H9 (cell line): ENCODE measurements at regions not wholly inside any gene's neighbourhood (a gene's known extent, or its start where the extent isn't known, plus 50 kb on each side); places are given as distances from the start of the nearest gene placed in this dataset.
A peak's percentile ranks its signal among the peaks of the same experiment; 100 is the strongest.

Experiments used
- DNase-seq: peaks from one replicate; pipeline ENCODE4 v3.0.0-alpha.2; 2017
- H2AFZ ChIP-seq: one replicate; pipeline ENCODE4 v1.6.1; 2013; ENCODE audit warnings: mild to moderate bottlenecking, low read length, control low read depth, moderate library complexity
- H2AK5ac ChIP-seq: 2 replicates; pipeline ENCODE4 v1.6.1; 2013; ENCODE audit warnings: low read length, control low read depth, mixed read lengths; ENCODE audit not compliant: insufficient read length
- H2BK120ac ChIP-seq: one replicate; pipeline ENCODE4 v1.6.1; 2013; ENCODE audit warnings: low read depth, mild to moderate bottlenecking, low read length, control low read depth, inconsistent platforms; ENCODE audit not compliant: poor library complexity, severe bottlenecking
- H2BK12ac ChIP-seq: 2 replicates; pipeline ENCODE4 v1.6.1; 2013; ENCODE audit warnings: low read length, control low read depth, mixed read lengths, low read depth; ENCODE audit not compliant: insufficient read length
- H2BK15ac ChIP-seq: 2 replicates; pipeline ENCODE4 v1.6.1; 2013; ENCODE audit warnings: low read depth, low read length, control low read depth
- H2BK20ac ChIP-seq: one replicate; pipeline ENCODE4 v1.6.1; 2013; ENCODE audit warnings: low read depth, mild to moderate bottlenecking, low read length, control low read depth, inconsistent platforms; ENCODE audit not compliant: poor library complexity, severe bottlenecking
- H2BK5ac ChIP-seq: 2 replicates; pipeline ENCODE4 v1.6.1; 2013; ENCODE audit warnings: low read length, control low read depth, mixed read lengths; ENCODE audit not compliant: insufficient read length
- H3K14ac ChIP-seq: 2 replicates; pipeline ENCODE4 v1.6.1; 2013; ENCODE audit warnings: low read length, control low read depth; ENCODE audit not compliant: insufficient read depth
- H3K18ac ChIP-seq: 2 replicates; pipeline ENCODE4 v1.6.1; 2013; ENCODE audit warnings: low read depth, mild to moderate bottlenecking, mixed read lengths, low read length, control low read depth; ENCODE audit not compliant: insufficient read length
- H3K23ac ChIP-seq: 2 replicates; pipeline ENCODE4 v1.6.1; 2013; ENCODE audit warnings: low read length, control low read depth, mixed read lengths, low read depth; ENCODE audit not compliant: insufficient read length
- H3K23me2 ChIP-seq: 2 replicates; pipeline ENCODE4 v1.6.1; 2013; ENCODE audit warnings: low read depth, mild to moderate bottlenecking, mixed read lengths, low read length, control low read depth; ENCODE audit not compliant: insufficient read length, poor library complexity, severe bottlenecking
- H3K27ac ChIP-seq: 2 replicates; pipeline ENCODE4 v1.5.1; 2013; ENCODE audit warnings: low read length, control low read depth, mixed read lengths, low read depth; ENCODE audit not compliant: insufficient read length
- H3K27me3 ChIP-seq: 2 replicates; pipeline ENCODE4 v1.6.1; 2013; ENCODE audit warnings: low read length, control low read depth, inconsistent platforms; ENCODE audit not compliant: insufficient read depth
- H3K4ac ChIP-seq: 2 replicates; pipeline ENCODE4 v1.6.1; 2013; ENCODE audit warnings: low read depth, mild to moderate bottlenecking, control low read depth, inconsistent platforms, low read length, moderate library complexity
- H3K4me1 ChIP-seq: 2 replicates; pipeline ENCODE4 v1.6.1; 2013; ENCODE audit warnings: low read length, control low read depth, inconsistent platforms; ENCODE audit not compliant: insufficient read depth
- H3K4me2 ChIP-seq: 2 replicates; pipeline ENCODE4 v1.6.1; 2013; ENCODE audit warnings: low read length, control low read depth, mixed read lengths; ENCODE audit not compliant: insufficient read length, insufficient read depth
- H3K56ac ChIP-seq: 2 replicates; pipeline ENCODE4 v1.6.1; 2013; ENCODE audit warnings: low read depth, mild to moderate bottlenecking, mixed read lengths, low read length, control low read depth; ENCODE audit not compliant: insufficient read length
- H3K79me1 ChIP-seq: 2 replicates; pipeline ENCODE4 v1.6.1; 2013; ENCODE audit warnings: low read depth, mild to moderate bottlenecking, moderate library complexity, low read length, control low read depth, inconsistent platforms; ENCODE audit not compliant: insufficient read depth, poor library complexity, severe bottlenecking
- H3K79me2 ChIP-seq: 2 replicates; pipeline ENCODE4 v1.6.1; 2013; ENCODE audit warnings: low read length, control low read depth, inconsistent platforms; ENCODE audit not compliant: insufficient read depth
- H3K9ac ChIP-seq: 2 replicates; pipeline ENCODE4 v1.6.1; 2013; ENCODE audit warnings: low read length, control low read depth, mixed read lengths; ENCODE audit not compliant: insufficient read length; ENCODE audit errors: extremely low read depth
- H3K9me3 ChIP-seq: one replicate; pipeline ENCODE4 v1.6.1; 2013; ENCODE audit warnings: low read depth, low read length, inconsistent platforms; ENCODE audit not compliant: control insufficient read depth
- H3T11ph ChIP-seq: one replicate; pipeline ENCODE4 v1.6.1; 2013; ENCODE audit warnings: mild to moderate bottlenecking, low read length, control low read depth, inconsistent platforms
- H4K20me1 ChIP-seq: one replicate; pipeline ENCODE4 v1.6.1; 2013; ENCODE audit not compliant: control insufficient read depth, insufficient read length, insufficient read depth
- H4K5ac ChIP-seq: 2 replicates; pipeline ENCODE4 v1.6.1; 2013; ENCODE audit warnings: low read depth, mild to moderate bottlenecking, mixed read lengths, low read length, control low read depth; ENCODE audit not compliant: insufficient read length
- H4K8ac ChIP-seq: replicated peaks from 2 replicates; pipeline ENCODE4 v1.6.1; 2013; ENCODE audit warnings: low read length, control low read depth, mixed read lengths, low read depth; ENCODE audit not compliant: insufficient read length
- H4K91ac ChIP-seq: 2 replicates; pipeline ENCODE4 v1.6.1; 2013; ENCODE audit warnings: low read depth, mild to moderate bottlenecking, moderate library complexity, mixed read lengths, low read length, control low read depth; ENCODE audit not compliant: insufficient read length
- H3K27ac Mint-ChIP-seq, 3 experiments: 2 replicates in 2 of 3; 3 replicates in 1 of 3; pipeline ENCODE4 v1.8.0; 2020 to 2021; ENCODE audit warnings: mixed read lengths in 3 of 3, mild to moderate bottlenecking in 1 of 3, moderate library complexity in 1 of 3
- H3K27me3 Mint-ChIP-seq: 2 replicates; pipeline ENCODE4 v1.8.0; 2021; ENCODE audit warnings: low read depth, mild to moderate bottlenecking, moderate library complexity, mixed read lengths
- H3K36me3 Mint-ChIP-seq, 3 experiments: 2 replicates in 2 of 3; 3 replicates in 1 of 3; pipeline ENCODE4 v1.8.0; 2020 to 2021; ENCODE audit warnings: low read depth in 3 of 3, mixed read lengths in 3 of 3; ENCODE audit not compliant: insufficient read depth in 1 of 3
- H3K4me1 Mint-ChIP-seq, 2 experiments: 2 replicates each; pipeline ENCODE4 v1.8.0; 2020; ENCODE audit warnings: mixed read lengths in 2 of 2
- H3K4me3 Mint-ChIP-seq, 2 experiments: 2 replicates in 1 of 2; 3 replicates in 1 of 2; pipeline ENCODE4 v1.8.0; 2020 to 2021; ENCODE audit warnings: mild to moderate bottlenecking in 2 of 2, mixed read lengths in 2 of 2, moderate library complexity in 1 of 2
- H3K9me3 Mint-ChIP-seq, 2 experiments: 2 replicates in 1 of 2; 3 replicates in 1 of 2; pipeline ENCODE4 v1.8.0; 2020; ENCODE audit warnings: mild to moderate bottlenecking in 2 of 2, mixed read lengths in 2 of 2, moderate library complexity in 1 of 2
- CTCF ChIP-seq: fragments of 200-600 bp; sonication (generic); conservative IDR thresholded peaks from 3 replicates; pipeline ENCODE4 v1.8.0; 2021; ENCODE audit warnings: antibody characterized with exemption, mild to moderate bottlenecking
- WGBS: extraction: QIAGEN DNeasy Blood & Tissue Kit; methylation state at CpG from one replicate; pipeline ENCODE4 v1.1.7; 2013; ENCODE audit warnings: missing lambda C conversion rate, low lambda C conversion rate, mixed read lengths; ENCODE audit not compliant: insufficient read length; ENCODE audit errors: extremely low coverage; 5-methylcytosine and 5-hydroxymethylcytosine counted together

- no peak overlapping the region for H2BK12ac ChIP-seq
- no peak overlapping the region for H3T11ph ChIP-seq
- no peak overlapping the region for H3K23ac ChIP-seq
- no peak overlapping the region for H3K4ac ChIP-seq
- no peak overlapping the region for H2BK120ac ChIP-seq
- H4K91ac ChIP-seq, result no peak overlapping the region
- no peak overlapping the region for H2AFZ ChIP-seq
- H3K18ac ChIP-seq, result no peak overlapping the region
- no peaks in the 10 kb centered on the region for H3K79me1 ChIP-seq
- Mint-ChIP-seq H3K9me3 (no peaks in the 10 kb centered on the region; a peak in 1 of 5 replicates), H3K27me3 (peaks cover 98% of the 10 kb centered on the region), H3K4me1 (peaks cover 25 to 37% of the 10 kb centered on the region in 2 experiments), H3K27ac (no peak overlapping the region), H3K4me3 (peak overlapping the region; percentile 68 to 94), H3K36me3 (no peaks in the 10 kb centered on the region; a peak in 2 of 7 replicates)
- peak; percentile 41 for DNase-seq
- WGBS, result no CpG with 5 or more reads among the region's 59 CpGs
- H3K4me1 ChIP-seq, result no peaks in the 10 kb centered on the region; the same call in 1 of the 2 replicates
- H3K79me2 ChIP-seq, result no peaks in the 10 kb centered on the region
- H3K56ac ChIP-seq, result no peak overlapping the region
- peak; percentile 35; the same call in 2 of the 3 replicates for TF ChIP-seq CTCF
- H3K14ac ChIP-seq, result no peak overlapping the region; the same call in 1 of the 2 replicates
- H2BK15ac ChIP-seq, result no peak overlapping the region
- no peak overlapping the region for H3K9ac ChIP-seq
- peak overlapping the region; percentile 64 for H3K4me2 ChIP-seq
- H4K5ac ChIP-seq, result no peak overlapping the region
- H4K20me1 ChIP-seq, result no peaks in the 10 kb centered on the region
- H3K9me3 ChIP-seq, result no peaks in the 10 kb centered on the region
- H2BK5ac ChIP-seq, result no peak overlapping the region
- H2BK20ac ChIP-seq, result no peak overlapping the region
- H4K8ac ChIP-seq, result no peak overlapping the region
- peaks cover 11% of the 10 kb centered on the region for H3K23me2 ChIP-seq
- H3K27ac ChIP-seq, result no peak overlapping the region
- peaks cover 40% of the 10 kb centered on the region for H3K27me3 ChIP-seq
- no peak overlapping the region for H2AK5ac ChIP-seq
These were observed 165.1 kb upstream of the CACNA1E start for GRCh38 chr1:181318022-181318857.
